Spleen (tissue), 7 donors: ENCODE measurements at regions not wholly inside any gene's neighbourhood (a gene's known extent, or its start where the extent isn't known, plus 50 kb on each side); places are given as distances from the start of the nearest gene placed in this dataset.

Experiments
- CTCF ChIP-seq, 11 experiments: fragments of 200-600 bp in 7 of 11; fragments of 450-650 bp in 4 of 11; sonication (generic) in 4 of 11; IDR thresholded peaks in 8 of 11; conservative IDR thresholded peaks in 3 of 11; 1 replicate in 7 of 11; 2 replicates in 4 of 11; pipeline versions ENCODE4 v1.4.0 to v1.8.0; 2016 to 2021; ENCODE audit warnings: antibody characterized with exemption in 11 of 11, inconsistent platforms in 4 of 11, mild to moderate bottlenecking in 1 of 11
- POLR2A ChIP-seq, 3 donors: fragments of 450-650 bp; IDR thresholded peaks; one replicate each; pipeline ENCODE4 v1.5.1; 2017; ENCODE audit warnings: antibody characterized with exemption in 3 of 3, mild to moderate bottlenecking in 1 of 3
- POLR2AphosphoS5 ChIP-seq, 3 donors: sonication (generic); formaldehyde crosslinking; IDR thresholded peaks; one replicate each; pipeline ENCODE4 v1.5.1; 2017; ENCODE audit warnings: antibody characterized with exemption in 3 of 3
- donor health status: DM: no; HTN: no; CAD: no; lungs with moderate emphysema.
- donor health status: DM: no; HTN: no; CAD: no.
- donor health status: DM: no; HTN: no; CAD: no.

- TF ChIP-seq CTCF (IDR thresholded peaks at IDR 0.05 in 8 of 11, conservative IDR thresholded peaks at IDR 0.05 in 3 of 11): no peak
- no peak for TF ChIP-seq POLR2AphosphoS5 (IDR thresholded peaks at IDR 0.05)
- no peak for TF ChIP-seq POLR2A (IDR thresholded peaks at IDR 0.05)
These were observed 1098.7 kb upstream of the FANCL start for GRCh38 chr2:59339837-59340207.
